ENCODE measurements at regions not wholly inside any gene's neighbourhood (a gene's known extent, or its start where the extent isn't known, plus 50 kb on each side); places are given as distances from the start of the nearest gene placed in this dataset.

DNA sequence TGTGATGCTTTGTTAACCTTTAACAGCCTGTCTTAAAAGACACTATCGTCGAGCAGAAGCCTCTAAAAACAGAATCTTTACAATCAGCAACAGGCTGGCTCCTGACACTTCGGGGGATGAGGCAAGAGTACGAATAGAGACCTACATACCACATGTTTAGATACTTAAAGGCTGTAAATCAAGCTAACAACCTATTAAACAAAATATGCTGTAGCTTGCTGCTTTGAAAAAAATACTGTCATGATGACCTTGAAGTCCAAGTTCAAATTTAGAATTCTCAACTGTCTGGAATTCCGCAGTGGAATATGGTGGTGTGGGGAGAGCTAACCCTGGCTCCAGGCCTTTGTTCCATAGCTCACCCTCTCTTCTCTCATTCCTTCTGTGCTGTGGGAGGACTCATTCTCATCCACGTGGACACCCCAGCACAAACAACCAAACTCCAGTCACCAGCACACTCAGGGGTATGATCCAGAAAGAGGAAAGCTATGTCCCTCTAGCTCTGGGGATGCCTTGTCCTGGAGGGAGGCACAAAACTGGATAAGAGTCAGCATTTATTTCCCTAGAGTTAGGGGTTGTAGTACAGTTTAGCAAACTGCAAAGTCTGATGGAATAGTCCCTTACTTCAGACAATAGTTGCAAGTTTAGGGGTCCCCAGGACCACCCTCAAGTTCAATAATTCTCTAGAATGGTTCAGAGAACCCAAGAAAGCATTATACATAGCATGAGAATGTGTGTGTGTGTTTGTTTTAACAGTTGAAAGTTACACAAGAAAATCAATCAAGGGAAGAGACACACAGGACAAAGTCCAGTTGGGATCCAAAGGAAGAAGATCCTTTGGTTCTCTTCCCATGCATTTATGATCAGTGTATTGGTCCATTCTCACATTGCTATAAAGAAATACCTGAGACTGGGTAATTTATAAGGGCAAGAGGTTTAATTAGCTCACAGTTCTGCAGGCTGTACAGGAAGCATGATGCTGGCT lies 196.1 kb upstream of the SVIL start:
- Histone ChIP-seq H3K27ac (ENCODE audit: low read depth in 2 of 2, low read length in 1 of 2) (no peak overlapping the region), H3K9me2 (no peaks in the 10 kb centered on the region), H3K4me1 (ENCODE audit: control insufficient read depth in 1 of 2, insufficient read depth in 2 of 2, low read depth in 1 of 2, low read length in 1 of 2) (peaks cover 0 to 3% of the 10 kb centered on the region in 2 experiments; a peak in 1 of 4 replicates), H3K9me3 (no peaks in the 10 kb centered on the region), H3K36me3 (replicated peaks in 1 of 2; ENCODE audit: control insufficient read depth in 1 of 2, insufficient read depth in 2 of 2, low read length in 1 of 2) (no peaks in the 10 kb centered on the region), H3K79me2 (ENCODE audit: insufficient read depth) (no peaks in the 10 kb centered on the region), H3F3A (replicated peaks; ENCODE audit: insufficient read depth) (no peaks in the 10 kb centered on the region), H2AFZ (ENCODE audit: low read depth) (no peak overlapping the region), H3K27me3 (ENCODE audit: insufficient read depth) (no peaks in the 10 kb centered on the region), H3K9ac (no peak overlapping the region), H4K20me1 (ENCODE audit: insufficient read depth) (no peaks in the 10 kb centered on the region), H3K4me2 (no peak overlapping the region), H3K4me3 (ENCODE audit: low read depth in 2 of 2, low read length in 1 of 2) (no peak overlapping the region)
- ChIA-PET POLR2A (no interaction called here), CTCF (no interaction called here)
- 71% methylated on average over 6 of the region's 6 CpGs for WGBS (ENCODE audit: low lambda C conversion rate)
- DNase-seq = no peak
- TF ChIP-seq, protein P1, sequence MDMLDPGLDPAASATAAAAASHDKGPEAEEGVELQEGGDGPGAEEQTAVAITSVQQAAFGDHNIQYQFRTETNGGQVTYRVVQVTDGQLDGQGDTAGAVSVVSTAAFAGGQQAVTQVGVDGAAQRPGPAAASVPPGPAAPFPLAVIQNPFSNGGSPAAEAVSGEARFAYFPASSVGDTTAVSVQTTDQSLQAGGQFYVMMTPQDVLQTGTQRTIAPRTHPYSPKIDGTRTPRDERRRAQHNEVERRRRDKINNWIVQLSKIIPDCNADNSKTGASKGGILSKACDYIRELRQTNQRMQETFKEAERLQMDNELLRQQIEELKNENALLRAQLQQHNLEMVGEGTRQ (IDR thresholded peaks at IDR 0.05; ENCODE audit: borderline replicate concordance, low read depth, low read length) = no peak
- TF ChIP-seq, protein P2, sequence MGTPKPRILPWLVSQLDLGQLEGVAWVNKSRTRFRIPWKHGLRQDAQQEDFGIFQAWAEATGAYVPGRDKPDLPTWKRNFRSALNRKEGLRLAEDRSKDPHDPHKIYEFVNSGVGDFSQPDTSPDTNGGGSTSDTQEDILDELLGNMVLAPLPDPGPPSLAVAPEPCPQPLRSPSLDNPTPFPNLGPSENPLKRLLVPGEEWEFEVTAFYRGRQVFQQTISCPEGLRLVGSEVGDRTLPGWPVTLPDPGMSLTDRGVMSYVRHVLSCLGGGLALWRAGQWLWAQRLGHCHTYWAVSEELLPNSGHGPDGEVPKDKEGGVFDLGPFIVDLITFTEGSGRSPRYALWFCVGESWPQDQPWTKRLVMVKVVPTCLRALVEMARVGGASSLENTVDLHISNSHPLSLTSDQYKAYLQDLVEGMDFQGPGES (IDR thresholded peaks at IDR 0.05; ENCODE audit: low read depth, low read length) = no peak
- TF ChIP-seq, protein P3, sequence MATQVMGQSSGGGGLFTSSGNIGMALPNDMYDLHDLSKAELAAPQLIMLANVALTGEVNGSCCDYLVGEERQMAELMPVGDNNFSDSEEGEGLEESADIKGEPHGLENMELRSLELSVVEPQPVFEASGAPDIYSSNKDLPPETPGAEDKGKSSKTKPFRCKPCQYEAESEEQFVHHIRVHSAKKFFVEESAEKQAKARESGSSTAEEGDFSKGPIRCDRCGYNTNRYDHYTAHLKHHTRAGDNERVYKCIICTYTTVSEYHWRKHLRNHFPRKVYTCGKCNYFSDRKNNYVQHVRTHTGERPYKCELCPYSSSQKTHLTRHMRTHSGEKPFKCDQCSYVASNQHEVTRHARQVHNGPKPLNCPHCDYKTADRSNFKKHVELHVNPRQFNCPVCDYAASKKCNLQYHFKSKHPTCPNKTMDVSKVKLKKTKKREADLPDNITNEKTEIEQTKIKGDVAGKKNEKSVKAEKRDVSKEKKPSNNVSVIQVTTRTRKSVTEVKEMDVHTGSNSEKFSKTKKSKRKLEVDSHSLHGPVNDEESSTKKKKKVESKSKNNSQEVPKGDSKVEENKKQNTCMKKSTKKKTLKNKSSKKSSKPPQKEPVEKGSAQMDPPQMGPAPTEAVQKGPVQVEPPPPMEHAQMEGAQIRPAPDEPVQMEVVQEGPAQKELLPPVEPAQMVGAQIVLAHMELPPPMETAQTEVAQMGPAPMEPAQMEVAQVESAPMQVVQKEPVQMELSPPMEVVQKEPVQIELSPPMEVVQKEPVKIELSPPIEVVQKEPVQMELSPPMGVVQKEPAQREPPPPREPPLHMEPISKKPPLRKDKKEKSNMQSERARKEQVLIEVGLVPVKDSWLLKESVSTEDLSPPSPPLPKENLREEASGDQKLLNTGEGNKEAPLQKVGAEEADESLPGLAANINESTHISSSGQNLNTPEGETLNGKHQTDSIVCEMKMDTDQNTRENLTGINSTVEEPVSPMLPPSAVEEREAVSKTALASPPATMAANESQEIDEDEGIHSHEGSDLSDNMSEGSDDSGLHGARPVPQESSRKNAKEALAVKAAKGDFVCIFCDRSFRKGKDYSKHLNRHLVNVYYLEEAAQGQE (IDR thresholded peaks at IDR 0.05; ENCODE audit: low read depth, low read length) = no peak
- TF ChIP-seq SMC3 (IDR thresholded peaks at IDR 0.05; ENCODE audit: low read depth, low read length) (no peak), FOXM1 (IDR thresholded peaks at IDR 0.05; ENCODE audit: low read depth) (no peak)
- TF ChIP-seq, protein P4, sequence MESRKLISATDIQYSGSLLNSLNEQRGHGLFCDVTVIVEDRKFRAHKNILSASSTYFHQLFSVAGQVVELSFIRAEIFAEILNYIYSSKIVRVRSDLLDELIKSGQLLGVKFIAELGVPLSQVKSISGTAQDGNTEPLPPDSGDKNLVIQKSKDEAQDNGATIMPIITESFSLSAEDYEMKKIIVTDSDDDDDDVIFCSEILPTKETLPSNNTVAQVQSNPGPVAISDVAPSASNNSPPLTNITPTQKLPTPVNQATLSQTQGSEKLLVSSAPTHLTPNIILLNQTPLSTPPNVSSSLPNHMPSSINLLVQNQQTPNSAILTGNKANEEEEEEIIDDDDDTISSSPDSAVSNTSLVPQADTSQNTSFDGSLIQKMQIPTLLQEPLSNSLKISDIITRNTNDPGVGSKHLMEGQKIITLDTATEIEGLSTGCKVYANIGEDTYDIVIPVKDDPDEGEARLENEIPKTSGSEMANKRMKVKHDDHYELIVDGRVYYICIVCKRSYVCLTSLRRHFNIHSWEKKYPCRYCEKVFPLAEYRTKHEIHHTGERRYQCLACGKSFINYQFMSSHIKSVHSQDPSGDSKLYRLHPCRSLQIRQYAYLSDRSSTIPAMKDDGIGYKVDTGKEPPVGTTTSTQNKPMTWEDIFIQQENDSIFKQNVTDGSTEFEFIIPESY (IDR thresholded peaks at IDR 0.05; ENCODE audit: borderline replicate concordance, low read depth) = no peak

Measured in SK-N-SH (cell line).